Stomach (tissue), 4 donors: ENCODE measurements at regions not wholly inside any gene's neighbourhood (a gene's known extent, or its start where the extent isn't known, plus 50 kb on each side); places are given as distances from the start of the nearest gene placed in this dataset.

ENCODE experiments used
- CTCF ChIP-seq, 7 experiments: fragments of 450-650 bp in 4 of 7; fragments of 200-600 bp in 3 of 7; sonication (generic) in 3 of 7; IDR thresholded peaks; one replicate each; pipeline ENCODE4 v1.5.1; 2016 to 2019; ENCODE audit warnings: antibody characterized with exemption in 7 of 7, control low read depth in 2 of 7, mild to moderate bottlenecking in 1 of 7
- EP300 ChIP-seq: sonication (generic); formaldehyde crosslinking; IDR thresholded peaks from one replicate; pipeline ENCODE4 v1.6.1; 2017; ENCODE audit warnings: antibody characterized with exemption
- POLR2A ChIP-seq, 4 donors: fragments of 450-650 bp; IDR thresholded peaks; one replicate each; pipeline ENCODE4 v1.6.1; 2016; ENCODE audit warnings: antibody characterized with exemption in 4 of 4, control low read depth in 2 of 4, mild to moderate bottlenecking in 1 of 4, moderate library complexity in 1 of 4
- POLR2AphosphoS5 ChIP-seq, 3 donors: sonication (generic); formaldehyde crosslinking; IDR thresholded peaks; one replicate each; pipeline ENCODE4 v1.6.1; 2016; ENCODE audit warnings: antibody characterized with exemption in 3 of 3

- TF ChIP-seq POLR2A (IDR thresholded peaks at IDR 0.05) (no peak), EP300 (no peak), CTCF (IDR thresholded peaks at IDR 0.05) (no peak), POLR2AphosphoS5 (IDR thresholded peaks at IDR 0.05) (no peak)
Observed at GRCh38 chr7:131656980-131657723, 100.7 kb upstream of the PODXL start.
